ENCODE measurements at regions not wholly inside any gene's neighbourhood (a gene's known extent, or its start where the extent isn't known, plus 50 kb on each side); places are given as distances from the start of the nearest gene placed in this dataset.

DNA sequence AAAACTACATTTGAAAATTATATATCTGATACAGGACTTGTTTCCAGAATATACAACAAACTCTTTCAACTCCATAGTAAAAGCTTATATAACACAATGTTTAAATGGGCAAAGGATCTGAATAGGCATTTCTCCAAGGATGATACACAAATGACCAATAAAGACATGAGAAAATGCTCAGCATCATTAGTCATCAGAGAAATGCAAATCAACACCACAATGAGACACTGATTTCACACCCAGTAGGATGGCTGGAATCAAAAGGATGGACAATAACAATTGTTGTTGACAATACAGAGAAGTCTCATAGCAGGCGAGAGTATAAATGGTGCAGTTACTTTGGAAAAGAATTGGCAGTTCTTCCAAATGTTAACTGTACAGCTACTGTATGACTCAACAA, 394.9 kb downstream of the BCL11B start:
- Mint-ChIP-seq H3K27ac (no peak overlapping the region), H3K4me3 (no peak overlapping the region), H3K36me3 (no peaks in the 10 kb centered on the region), H3K4me1 (ENCODE audit: low read depth in 2 of 2) (no peaks in the 10 kb centered on the region), H3K27me3 (peaks cover 0 to 11% of the 10 kb centered on the region in 2 donors), H3K9me3 (peaks cover 7% of the 10 kb centered on the region)
- DNase-seq (ENCODE audit: low spot score) (no peak), ATAC-seq (no peak)

DNA sequence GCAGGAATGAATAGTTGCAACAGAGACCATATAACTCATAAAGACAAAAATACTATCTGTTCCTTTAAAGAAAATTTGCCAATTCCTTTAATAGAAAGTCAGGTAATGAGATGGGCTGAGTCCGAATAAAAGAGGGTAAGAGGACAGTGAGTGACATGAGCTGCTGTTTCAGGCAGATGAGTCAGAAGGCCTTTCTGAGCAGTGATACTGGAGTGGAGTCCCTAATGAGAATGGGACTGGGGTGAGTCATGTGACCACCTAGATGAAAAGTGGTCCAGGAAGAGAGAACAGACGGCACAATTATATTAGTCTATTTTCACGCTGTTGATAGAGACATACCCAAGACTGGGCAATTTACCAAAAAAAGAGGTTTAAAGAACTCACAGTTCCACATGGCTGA, 393.7 kb downstream of the BCL11B start:
- H3K4me1 Mint-ChIP-seq (ENCODE audit: low read depth in 2 of 2): no peaks in the 10 kb centered on the region
- H3K36me3 Mint-ChIP-seq: no peaks in the 10 kb centered on the region
- no peak overlapping the region for H3K4me3 Mint-ChIP-seq
- H3K27ac Mint-ChIP-seq: no peak overlapping the region
- H3K9me3 Mint-ChIP-seq: peaks cover 7% of the 10 kb centered on the region
- ATAC-seq (no peak), DNase-seq (ENCODE audit: low spot score) (no peak)
- H3K27me3 Mint-ChIP-seq: peaks cover 0 to 11% of the 10 kb centered on the region in 2 donors

DNA sequence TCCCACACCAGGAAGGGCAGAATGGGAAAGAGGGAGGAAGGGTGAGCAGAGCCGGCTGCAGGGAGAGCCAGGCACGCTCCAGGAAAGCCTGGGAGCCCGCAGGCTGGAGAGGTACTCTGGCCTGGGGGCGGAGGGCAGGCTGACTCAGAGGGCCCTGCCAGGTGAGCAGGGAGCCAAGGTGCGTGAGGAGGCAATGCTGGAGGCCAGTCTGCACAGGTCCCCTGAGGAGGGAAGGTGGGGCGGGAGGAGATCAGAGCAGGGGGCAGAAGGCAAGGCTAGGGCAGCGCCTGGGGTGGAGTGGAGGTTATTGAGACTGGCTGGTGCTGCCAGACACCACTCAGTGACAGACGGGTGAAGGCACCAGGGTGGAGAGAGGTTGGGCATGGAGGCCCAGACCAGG, 385.0 kb downstream of the BCL11B start:
- H3K4me1 Mint-ChIP-seq (ENCODE audit: low read depth in 2 of 2): no peaks in the 10 kb centered on the region
- no peaks in the 10 kb centered on the region for H3K9me3 Mint-ChIP-seq
- no peak for DNase-seq (ENCODE audit: low spot score)
- peak in 1 of 2 donors; percentile 55 for ATAC-seq
- H3K27ac Mint-ChIP-seq: no peak overlapping the region
- no peaks in the 10 kb centered on the region for H3K36me3 Mint-ChIP-seq
- H3K4me3 Mint-ChIP-seq: no peak overlapping the region
- peaks cover 0 to 14% of the 10 kb centered on the region in 2 donors for H3K27me3 Mint-ChIP-seq

DNA sequence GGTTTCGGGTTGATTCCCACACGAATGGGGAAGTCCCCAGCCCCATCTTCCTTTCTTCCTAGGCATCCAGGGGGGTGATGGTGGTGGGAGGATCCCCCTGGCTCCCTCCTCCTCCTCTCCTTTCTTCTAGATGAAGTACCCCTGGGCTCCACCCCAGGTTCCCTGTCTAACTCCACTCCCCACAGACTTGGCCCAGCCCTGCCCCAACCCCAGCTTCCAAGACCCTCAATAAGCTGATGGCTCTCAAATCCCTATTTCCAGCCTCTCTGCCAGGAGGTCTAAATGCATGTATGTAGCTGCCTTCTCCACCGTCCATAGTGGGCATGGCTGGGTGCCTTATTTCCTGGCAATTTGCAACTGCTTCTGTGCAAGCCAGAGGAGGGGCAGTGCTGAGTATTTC, 383.7 kb downstream of the BCL11B start:
- peaks cover 0 to 14% of the 10 kb centered on the region in 2 donors for H3K27me3 Mint-ChIP-seq
- H3K4me1 Mint-ChIP-seq (ENCODE audit: low read depth in 2 of 2): no peaks in the 10 kb centered on the region
- no peak overlapping the region for H3K27ac Mint-ChIP-seq

DNA sequence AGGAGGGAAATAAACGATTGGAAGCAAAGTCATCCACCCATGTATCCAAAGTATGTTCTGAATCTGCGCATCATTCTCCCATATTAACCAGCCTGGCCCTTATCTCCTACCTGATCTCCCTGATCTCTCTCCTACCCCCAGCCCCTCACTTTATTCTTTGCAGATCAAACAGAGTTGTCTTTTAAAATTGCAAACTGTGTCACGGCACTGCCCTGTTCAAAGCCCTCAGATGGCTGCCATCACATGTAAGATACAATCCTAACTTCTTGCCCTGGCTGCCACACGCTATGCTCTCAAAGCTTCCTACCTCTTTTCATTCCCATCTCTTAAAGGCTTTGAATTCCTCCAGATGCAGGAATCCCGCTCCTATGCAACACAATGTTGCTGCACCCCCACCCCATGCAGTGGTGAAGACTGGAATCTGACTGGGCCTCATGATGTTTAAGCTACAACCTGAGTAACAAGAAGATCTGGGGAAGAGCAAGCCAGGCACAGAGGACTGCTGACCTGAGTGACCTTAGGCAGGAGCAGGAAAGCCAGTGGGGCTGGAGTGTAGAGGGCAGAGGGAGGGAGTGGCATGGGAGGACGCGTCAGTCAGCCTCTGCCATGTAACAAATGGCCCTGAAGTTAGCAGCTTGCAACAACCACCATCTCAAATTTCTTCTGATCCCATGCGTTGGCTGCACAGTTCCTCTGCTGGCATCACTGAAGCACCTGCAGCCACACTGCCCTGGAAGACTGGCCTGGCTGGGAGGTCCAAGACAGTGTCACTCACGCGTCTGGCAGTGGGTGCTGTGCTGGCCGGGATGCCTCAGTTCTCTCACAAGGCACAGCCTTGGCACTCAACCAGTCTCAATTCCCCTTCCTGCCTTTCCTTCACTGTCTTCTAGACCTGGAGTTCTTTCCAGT, 382.8 kb downstream of the BCL11B start:
- DNase-seq (ENCODE audit: low spot score): no peak
- Mint-ChIP-seq H3K27me3 (peaks cover 0 to 14% of the 10 kb centered on the region in 2 donors), H3K27ac (no peak overlapping the region), H3K4me1 (ENCODE audit: low read depth in 2 of 2) (no peaks in the 10 kb centered on the region), H3K36me3 (no peaks in the 10 kb centered on the region), H3K4me3 (no peak overlapping the region), H3K9me3 (no peaks in the 10 kb centered on the region)
- ATAC-seq: no peak

More for the DNA sequence above, 383.7 kb downstream of the BCL11B start:
- H3K36me3 Mint-ChIP-seq: no peaks in the 10 kb centered on the region
- H3K4me3 Mint-ChIP-seq: no peak overlapping the region
- no peaks in the 10 kb centered on the region for H3K9me3 Mint-ChIP-seq
- DNase-seq (ENCODE audit: low spot score) (no peak), ATAC-seq (no peak)

DNA sequence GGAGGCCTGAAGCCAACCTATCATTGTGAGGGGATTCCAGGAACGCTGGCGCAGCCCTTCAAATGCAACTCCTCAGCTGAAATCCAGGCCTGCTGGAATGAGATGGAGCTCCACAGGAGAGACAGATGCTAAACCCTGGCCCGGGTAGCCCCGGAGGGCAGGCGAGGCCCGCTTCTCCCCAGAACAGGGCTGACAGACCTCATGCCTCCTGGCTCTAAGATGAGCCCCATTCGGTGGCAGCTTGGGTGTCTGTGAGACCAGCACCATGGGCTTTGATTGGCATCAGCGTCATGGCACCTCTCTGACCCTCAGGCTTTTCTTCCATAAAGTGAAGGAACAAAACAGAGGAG, 382.2 kb downstream of the BCL11B start:
- Mint-ChIP-seq H3K27ac (no peak overlapping the region), H3K4me3 (no peak overlapping the region), H3K4me1 (ENCODE audit: low read depth in 2 of 2) (no peaks in the 10 kb centered on the region), H3K9me3 (no peaks in the 10 kb centered on the region), H3K27me3 (peaks cover 0 to 14% of the 10 kb centered on the region in 2 donors), H3K36me3 (no peaks in the 10 kb centered on the region)
- no peak for ATAC-seq
- DNase-seq (ENCODE audit: low spot score): no peak

DNA sequence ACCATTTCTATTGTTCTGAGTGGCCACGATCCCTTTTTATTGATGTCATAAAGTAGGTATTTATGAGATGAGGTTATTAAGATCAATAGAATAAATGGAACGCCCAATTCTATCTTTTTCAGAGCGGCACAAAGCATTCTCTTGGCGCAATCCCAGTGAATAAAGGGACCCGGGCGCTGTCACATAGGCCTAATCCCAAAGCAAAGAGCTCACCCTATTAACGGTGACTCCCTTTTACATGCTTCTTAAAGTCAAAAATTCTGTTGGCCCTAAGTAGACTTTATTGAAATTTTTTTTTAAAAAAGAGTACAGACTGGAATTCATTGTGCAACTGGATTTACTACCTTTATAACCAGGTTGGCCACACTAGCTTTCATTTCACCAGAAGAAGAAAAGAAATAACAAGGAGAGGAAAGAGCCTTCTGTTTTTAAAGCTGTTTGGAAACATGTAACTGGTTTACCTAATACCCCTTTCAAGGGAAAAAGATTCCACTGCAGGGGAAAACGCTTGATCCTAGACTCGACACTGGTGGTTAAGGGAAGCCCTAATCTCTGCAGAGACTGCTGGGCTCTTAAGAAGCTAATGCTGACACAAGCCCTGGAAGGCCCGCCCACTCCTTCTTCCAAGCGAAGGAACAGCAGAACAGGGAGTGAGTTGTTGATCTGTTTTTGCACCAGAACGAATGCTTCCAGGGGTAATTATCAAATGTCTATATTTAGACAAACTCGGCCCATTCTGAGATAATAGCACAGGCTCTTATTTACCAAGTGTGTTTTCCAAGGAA, 381.2 kb downstream of the BCL11B start:
- DNase-seq (ENCODE audit: low spot score) (no peak), ATAC-seq (no peak)
- Mint-ChIP-seq H3K4me3 (no peak overlapping the region), H3K27me3 (peaks cover 0 to 14% of the 10 kb centered on the region in 2 donors), H3K36me3 (no peaks in the 10 kb centered on the region), H3K4me1 (ENCODE audit: low read depth in 2 of 2) (no peaks in the 10 kb centered on the region), H3K27ac (no peak overlapping the region), H3K9me3 (no peaks in the 10 kb centered on the region)

DNA sequence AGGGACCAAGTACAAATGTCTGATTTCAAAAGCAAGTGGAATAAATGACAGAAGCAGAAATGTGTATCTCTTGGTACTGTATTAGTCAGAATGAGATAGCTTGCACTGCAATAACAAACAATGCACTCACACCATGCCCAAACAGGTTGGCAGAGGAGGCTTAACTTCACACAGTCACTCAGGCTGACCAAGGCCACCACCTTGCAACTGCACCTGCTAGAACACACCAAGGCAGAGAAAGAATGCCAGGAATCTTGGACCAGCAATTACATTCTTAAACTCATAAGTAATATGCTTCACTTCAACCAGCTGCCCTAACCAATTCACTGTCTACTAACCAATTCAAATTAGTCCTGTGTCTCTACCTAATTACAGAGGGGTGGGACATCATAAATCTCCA, 378.3 kb downstream of the BCL11B start:
- Mint-ChIP-seq H3K4me3 (no peak overlapping the region), H3K36me3 (peaks cover 4% of the 10 kb centered on the region), H3K9me3 (no peaks in the 10 kb centered on the region), H3K27ac (no peak overlapping the region), H3K4me1 (ENCODE audit: low read depth in 2 of 2) (no peaks in the 10 kb centered on the region), H3K27me3 (peaks cover 0 to 12% of the 10 kb centered on the region in 2 donors)
- ATAC-seq (no peak), DNase-seq (ENCODE audit: low spot score) (no peak)

DNA sequence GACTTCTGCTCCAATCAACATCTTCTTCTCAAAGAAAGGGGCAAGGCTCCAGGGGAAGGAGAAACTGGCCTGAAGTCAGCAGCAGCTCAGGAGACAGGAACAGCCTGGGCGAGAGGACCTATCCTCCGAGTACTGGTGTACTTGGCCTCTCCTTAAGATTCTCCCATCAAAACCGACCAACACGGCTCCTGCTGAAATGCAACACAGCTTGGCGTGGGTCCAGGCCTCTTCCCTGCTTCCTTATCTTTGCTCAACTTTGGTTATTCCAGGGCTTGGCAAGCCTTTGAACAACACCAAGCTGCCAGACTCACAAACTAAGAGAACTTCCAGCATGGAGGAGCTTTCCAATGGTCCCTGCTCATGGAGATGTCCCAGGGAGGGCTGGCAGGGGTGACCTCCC, 377.4 kb downstream of the BCL11B start:
- H3K9me3 Mint-ChIP-seq: no peaks in the 10 kb centered on the region

DNA sequence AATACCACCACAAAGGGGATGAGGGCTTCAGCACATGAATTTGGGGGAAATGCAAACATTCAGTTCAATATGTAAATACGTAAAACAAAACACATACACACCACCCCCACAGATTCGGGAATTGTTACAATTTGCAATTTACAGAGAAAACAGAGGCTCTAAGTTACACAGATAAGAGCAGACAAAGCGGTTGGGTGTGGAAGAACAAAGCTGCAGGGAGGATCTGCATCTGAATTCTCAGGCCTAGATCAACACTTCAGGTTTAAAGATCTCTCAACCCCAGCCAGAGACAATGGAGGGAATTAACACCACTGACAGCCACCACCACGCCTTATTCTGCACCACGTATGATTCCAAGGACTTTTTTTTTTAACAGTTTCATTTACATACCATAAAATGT, 375.5 kb downstream of the BCL11B start:
- H3K27me3 Mint-ChIP-seq: peaks cover 0 to 11% of the 10 kb centered on the region in 2 donors
- no peaks in the 10 kb centered on the region for H3K4me1 Mint-ChIP-seq (ENCODE audit: low read depth in 2 of 2)
- H3K27ac Mint-ChIP-seq: no peak overlapping the region
- peaks cover 4% of the 10 kb centered on the region for H3K36me3 Mint-ChIP-seq
- no peak overlapping the region for H3K4me3 Mint-ChIP-seq
- H3K9me3 Mint-ChIP-seq: no peaks in the 10 kb centered on the region
- DNase-seq (ENCODE audit: low spot score) (no peak), ATAC-seq (no peak)

More for the DNA sequence above, 377.4 kb downstream of the BCL11B start:
- Mint-ChIP-seq H3K27ac (no peak overlapping the region), H3K27me3 (peaks cover 0 to 6% of the 10 kb centered on the region in 2 donors), H3K4me3 (no peak overlapping the region), H3K4me1 (ENCODE audit: low read depth in 2 of 2) (no peaks in the 10 kb centered on the region), H3K36me3 (peaks cover 4% of the 10 kb centered on the region)
- ATAC-seq: no peak
- no peak for DNase-seq (ENCODE audit: low spot score)

DNA sequence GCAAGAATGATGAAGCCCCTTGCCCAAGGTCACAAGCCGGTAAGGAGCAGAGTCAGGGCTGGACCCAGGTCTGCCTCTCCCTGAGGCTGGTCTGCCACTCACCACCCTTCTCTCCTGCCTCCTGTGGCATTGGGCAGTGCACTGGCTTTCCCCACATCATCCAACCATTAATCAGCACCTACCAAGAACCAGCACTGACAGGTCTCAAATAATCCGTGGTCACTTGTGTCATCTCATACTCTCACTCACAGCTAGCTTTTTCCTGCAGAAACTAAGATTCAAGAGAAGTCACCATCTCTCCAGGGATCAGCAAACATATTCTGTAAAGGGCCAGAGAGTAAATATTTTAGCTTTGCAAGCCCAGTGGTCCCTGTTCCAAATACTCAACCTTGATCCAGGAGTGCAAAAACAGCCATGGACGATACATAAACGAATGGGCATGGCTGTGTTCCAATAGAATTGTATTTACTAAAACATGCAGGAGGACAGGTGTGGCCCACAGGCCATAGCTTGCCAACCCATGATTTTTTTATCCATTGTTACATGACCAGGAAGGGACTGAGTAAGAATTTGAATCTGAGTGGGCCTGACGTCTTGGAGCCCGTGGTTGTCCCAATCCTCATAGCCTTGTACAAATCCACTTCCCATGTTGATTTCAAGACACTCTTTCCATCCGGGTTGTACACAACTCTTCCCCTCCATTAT, 374.2 kb downstream of the BCL11B start:
- Mint-ChIP-seq H3K4me1 (ENCODE audit: low read depth in 2 of 2) (no peaks in the 10 kb centered on the region), H3K27ac (no peak overlapping the region), H3K4me3 (no peak overlapping the region), H3K9me3 (no peaks in the 10 kb centered on the region), H3K27me3 (peaks cover 0 to 13% of the 10 kb centered on the region in 2 donors), H3K36me3 (peaks cover 4% of the 10 kb centered on the region)
- DNase-seq (ENCODE audit: low spot score) (no peak), ATAC-seq (no peak)

DNA sequence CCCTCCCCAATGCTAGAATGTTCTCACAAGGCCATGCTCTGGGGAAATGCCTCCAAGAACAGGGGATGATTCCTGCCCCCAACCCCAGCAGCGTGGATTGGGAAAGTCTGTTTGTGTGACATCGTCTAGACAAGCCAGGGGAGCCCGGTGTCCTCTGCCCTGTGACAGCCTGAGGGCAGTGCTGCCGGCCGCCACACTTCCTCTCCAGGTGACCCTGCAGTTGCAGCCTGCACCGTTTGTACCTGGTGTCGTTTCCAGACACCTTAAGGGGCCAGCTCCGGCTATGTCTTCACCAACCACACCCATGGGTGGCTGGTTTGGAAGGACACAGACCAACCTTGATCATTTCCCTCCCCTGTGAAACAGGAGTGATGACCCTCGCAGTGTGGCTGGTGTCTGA, 372.6 kb downstream of the BCL11B start:
- H3K27ac Mint-ChIP-seq: no peak overlapping the region
- no peak for ATAC-seq
- peaks cover 4% of the 10 kb centered on the region for H3K36me3 Mint-ChIP-seq
- H3K4me3 Mint-ChIP-seq: no peak overlapping the region
- DNase-seq (ENCODE audit: low spot score): no peak
- peaks cover 0 to 21% of the 10 kb centered on the region in 2 donors for H3K27me3 Mint-ChIP-seq
- H3K9me3 Mint-ChIP-seq: no peaks in the 10 kb centered on the region
- no peaks in the 10 kb centered on the region for H3K4me1 Mint-ChIP-seq (ENCODE audit: low read depth in 2 of 2)

DNA sequence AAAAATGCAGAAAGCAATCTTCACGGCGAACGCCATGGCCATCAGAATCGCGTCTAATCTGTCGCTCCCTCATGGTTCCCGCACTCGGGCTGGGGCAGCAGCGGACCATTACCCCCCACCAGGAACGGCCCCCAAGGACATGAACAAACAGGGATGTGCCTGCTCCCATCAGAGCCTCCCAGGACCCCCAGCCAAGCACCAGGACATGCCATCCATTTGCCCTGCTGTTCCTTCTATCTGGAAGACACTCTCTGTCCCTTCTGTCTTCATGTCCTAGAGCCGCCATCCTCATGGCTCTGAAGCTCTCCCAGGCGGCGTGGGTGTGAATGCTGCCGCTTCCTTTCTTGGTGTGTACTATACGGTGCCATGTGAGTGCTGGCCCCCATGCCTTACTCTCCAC, 371.8 kb downstream of the BCL11B start:
- Mint-ChIP-seq H3K27me3 (peaks cover 0 to 23% of the 10 kb centered on the region in 2 donors), H3K4me3 (no peak overlapping the region), H3K36me3 (peaks cover 4% of the 10 kb centered on the region), H3K27ac (no peak overlapping the region), H3K4me1 (ENCODE audit: low read depth in 2 of 2) (no peaks in the 10 kb centered on the region), H3K9me3 (no peaks in the 10 kb centered on the region)
- ATAC-seq (no peak), DNase-seq (ENCODE audit: low spot score) (no peak)

DNA sequence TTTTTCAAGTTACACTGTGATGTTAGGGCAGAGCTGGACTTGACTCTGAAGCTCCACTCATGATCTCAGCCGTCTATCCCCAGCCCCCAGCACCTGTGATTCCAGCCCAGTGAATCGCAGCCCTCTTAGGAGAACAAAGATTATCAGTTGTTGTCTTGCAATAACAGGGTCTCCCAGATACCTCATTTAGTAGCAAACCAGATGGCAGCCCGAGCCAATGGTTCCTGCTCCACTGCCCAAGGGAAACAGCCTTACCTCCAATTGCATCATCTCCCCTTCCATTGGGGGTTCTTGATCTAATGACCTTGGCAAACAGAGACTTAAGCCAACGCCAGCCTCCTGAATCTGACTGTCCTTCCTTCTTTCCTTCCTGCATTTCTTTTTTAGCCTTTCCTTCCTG, 371.2 kb downstream of the BCL11B start:
- no peak for ATAC-seq
- H3K27ac Mint-ChIP-seq: no peak overlapping the region
- no peak overlapping the region for H3K4me3 Mint-ChIP-seq
- peaks cover 4% of the 10 kb centered on the region for H3K36me3 Mint-ChIP-seq
- H3K9me3 Mint-ChIP-seq: no peaks in the 10 kb centered on the region
- peaks cover 0 to 23% of the 10 kb centered on the region in 2 donors for H3K27me3 Mint-ChIP-seq
- DNase-seq (ENCODE audit: low spot score): no peak
- no peaks in the 10 kb centered on the region for H3K4me1 Mint-ChIP-seq (ENCODE audit: low read depth in 2 of 2)

Data from natural killer cell treated with Interleukin-12 subunit alpha and Interleukin-12 subunit beta and Interleukin-15 and Interleukin-18, amount 100 ng/mL, for 72 hours (primary cell).